Fibroblast of lung (primary cell): ENCODE measurements at regions not wholly inside any gene's neighbourhood (a gene's known extent, or its start where the extent isn't known, plus 50 kb on each side); places are given as distances from the start of the nearest gene placed in this dataset.

ENCODE experiments used
- EZH2 ChIP-seq: IDR thresholded peaks from 2 replicates; pipeline ENCODE4 v1.5.1; 2012; ENCODE audit warnings: low read length, control low read depth, mild to moderate bottlenecking; ENCODE audit errors: missing control alignments
- TF ChIP-seq, protein P1 (sequence below), 2 donors: IDR thresholded peaks in 1 of 2; conservative IDR thresholded peaks in 1 of 2; 1 replicate in 1 of 2; 2 replicates in 1 of 2; pipeline ENCODE4 v1.5.1; 2011 to 2012; ENCODE audit warnings: low read length in 2 of 2, control low read depth in 1 of 2, inconsistent platforms in 1 of 2, low read depth in 1 of 2, mild to moderate bottlenecking in 1 of 2

DNA sequence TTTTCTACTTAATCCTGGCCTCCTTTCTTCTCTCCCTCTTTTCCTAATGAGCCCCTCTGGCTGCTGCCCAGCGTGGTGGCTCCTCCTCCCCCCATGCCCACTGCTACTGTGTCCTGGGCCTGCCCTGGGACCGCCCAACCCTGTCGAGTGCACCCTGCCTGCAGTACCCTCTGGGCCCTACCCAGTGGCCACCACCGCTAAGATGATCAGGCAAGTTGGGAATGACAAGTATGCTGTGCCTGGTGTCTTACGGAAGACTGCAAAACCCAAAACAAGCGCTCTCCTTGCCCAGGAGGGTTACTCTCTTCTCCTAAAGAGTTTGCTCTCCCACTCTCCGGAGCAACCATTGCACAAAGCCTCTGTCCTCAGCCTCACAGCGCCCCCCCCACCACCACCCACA lies 273.7 kb downstream of the SYK start:
- TF ChIP-seq, protein P1, sequence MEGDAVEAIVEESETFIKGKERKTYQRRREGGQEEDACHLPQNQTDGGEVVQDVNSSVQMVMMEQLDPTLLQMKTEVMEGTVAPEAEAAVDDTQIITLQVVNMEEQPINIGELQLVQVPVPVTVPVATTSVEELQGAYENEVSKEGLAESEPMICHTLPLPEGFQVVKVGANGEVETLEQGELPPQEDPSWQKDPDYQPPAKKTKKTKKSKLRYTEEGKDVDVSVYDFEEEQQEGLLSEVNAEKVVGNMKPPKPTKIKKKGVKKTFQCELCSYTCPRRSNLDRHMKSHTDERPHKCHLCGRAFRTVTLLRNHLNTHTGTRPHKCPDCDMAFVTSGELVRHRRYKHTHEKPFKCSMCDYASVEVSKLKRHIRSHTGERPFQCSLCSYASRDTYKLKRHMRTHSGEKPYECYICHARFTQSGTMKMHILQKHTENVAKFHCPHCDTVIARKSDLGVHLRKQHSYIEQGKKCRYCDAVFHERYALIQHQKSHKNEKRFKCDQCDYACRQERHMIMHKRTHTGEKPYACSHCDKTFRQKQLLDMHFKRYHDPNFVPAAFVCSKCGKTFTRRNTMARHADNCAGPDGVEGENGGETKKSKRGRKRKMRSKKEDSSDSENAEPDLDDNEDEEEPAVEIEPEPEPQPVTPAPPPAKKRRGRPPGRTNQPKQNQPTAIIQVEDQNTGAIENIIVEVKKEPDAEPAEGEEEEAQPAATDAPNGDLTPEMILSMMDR (conservative IDR thresholded peaks at IDR 0.05 in 1 of 2, IDR thresholded peaks at IDR 0.05 in 1 of 2; ENCODE audit: low read depth in 1 of 2, low read length in 2 of 2) = no peak
- no peak for TF ChIP-seq EZH2
